OCI-LY3 (cell line): ENCODE measurements at regions not wholly inside any gene's neighbourhood (a gene's known extent, or its start where the extent isn't known, plus 50 kb on each side); places are given as distances from the start of the nearest gene placed in this dataset.

Experiments
- EZH2phosphoT487 ChIP-seq: fragments of 200-600 bp; shearing (Covaris generic); IDR thresholded peaks from 2 replicates; pipeline ENCODE4 v1.6.1; 2018; ENCODE audit warnings: antibody characterized with exemption, mixed run types, low read depth
- TF ChIP-seq, protein P1 (sequence below): fragments of 200-600, 300-600 bp; sonication (generic); IDR thresholded peaks from 2 replicates; pipeline ENCODE4 v1.5.1; 2014; ENCODE audit warnings: antibody characterized with exemption, low read length, low read depth

- TF ChIP-seq, protein P1, sequence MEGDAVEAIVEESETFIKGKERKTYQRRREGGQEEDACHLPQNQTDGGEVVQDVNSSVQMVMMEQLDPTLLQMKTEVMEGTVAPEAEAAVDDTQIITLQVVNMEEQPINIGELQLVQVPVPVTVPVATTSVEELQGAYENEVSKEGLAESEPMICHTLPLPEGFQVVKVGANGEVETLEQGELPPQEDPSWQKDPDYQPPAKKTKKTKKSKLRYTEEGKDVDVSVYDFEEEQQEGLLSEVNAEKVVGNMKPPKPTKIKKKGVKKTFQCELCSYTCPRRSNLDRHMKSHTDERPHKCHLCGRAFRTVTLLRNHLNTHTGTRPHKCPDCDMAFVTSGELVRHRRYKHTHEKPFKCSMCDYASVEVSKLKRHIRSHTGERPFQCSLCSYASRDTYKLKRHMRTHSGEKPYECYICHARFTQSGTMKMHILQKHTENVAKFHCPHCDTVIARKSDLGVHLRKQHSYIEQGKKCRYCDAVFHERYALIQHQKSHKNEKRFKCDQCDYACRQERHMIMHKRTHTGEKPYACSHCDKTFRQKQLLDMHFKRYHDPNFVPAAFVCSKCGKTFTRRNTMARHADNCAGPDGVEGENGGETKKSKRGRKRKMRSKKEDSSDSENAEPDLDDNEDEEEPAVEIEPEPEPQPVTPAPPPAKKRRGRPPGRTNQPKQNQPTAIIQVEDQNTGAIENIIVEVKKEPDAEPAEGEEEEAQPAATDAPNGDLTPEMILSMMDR = no peak
- no peak for TF ChIP-seq EZH2phosphoT487
Measured at GRCh38 chr4:145287351-145287750, 107.0 kb upstream of the OTUD4 start.
